Left cardiac atrium (tissue), 4 donors: ENCODE measurements at regions not wholly inside any gene's neighbourhood (a gene's known extent, or its start where the extent isn't known, plus 50 kb on each side); places are given as distances from the start of the nearest gene placed in this dataset.

ENCODE experiments used
- ATAC-seq, 2 donors: fragments of 200-7000 bp; cut with Tn5 transposase; one replicate each; pipeline ENCODE4 v1.9.1; 2020; ENCODE audit warnings: mild to moderate bottlenecking in 2 of 2, moderate library complexity in 2 of 2
- DNase-seq: peaks from one replicate; pipeline ENCODE4 v3.0.0-alpha.2; 2020
- intact Hi-C, 2 donors: fragments of 100-400 bp; cut with DNase I; formaldehyde crosslinking; loops; one replicate each; pipeline versions ENCODE4 v1.14.1 to v1.15.1; 2022 to 2023
- donor health status: DM: no; HTN: yes; CAD: no.
- donor health status: DM: no; HTN: yes; CAD: no; lungs with severe emphysema.
- donor health status: DM: yes; HTN: yes; CAD: no.
- donor health status: Dilated cardiomyopathy.

- no peak for DNase-seq
- no peak for ATAC-seq
- intact Hi-C loops, result no loop called here
These were observed 427.5 kb downstream of the CHL1 start for GRCh38 chr3:623914-624545.

DNA sequence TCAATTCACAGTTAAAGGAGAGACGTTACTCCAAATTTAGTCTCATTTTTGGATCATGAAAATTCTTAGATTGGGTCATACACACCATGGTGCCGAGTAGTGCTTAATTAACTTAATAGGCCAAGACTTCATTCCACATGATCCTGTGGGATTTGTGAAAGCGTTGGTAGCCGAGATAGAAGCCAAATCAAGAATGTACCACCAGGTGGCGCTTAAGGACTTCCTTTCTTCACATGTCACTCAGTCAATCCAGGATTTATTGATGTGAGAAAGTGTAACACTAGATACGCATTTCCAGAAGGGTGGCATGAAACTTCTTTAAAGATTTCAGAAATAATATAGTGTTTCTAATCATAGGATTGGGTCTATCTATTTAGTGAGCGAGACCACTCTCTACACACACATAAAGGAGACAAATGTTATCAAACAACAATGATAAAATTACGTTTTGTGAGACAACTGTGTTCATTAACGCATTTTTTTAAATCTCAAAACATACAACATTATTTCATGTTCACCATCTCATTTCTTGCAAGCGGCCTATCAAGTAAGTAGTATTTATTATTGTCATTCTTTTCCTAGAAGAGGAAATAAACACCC lies 436.1 kb downstream of the CHL1 start:
- intact Hi-C loops, result no loop called here
- DNase-seq (peak; percentile 23), ATAC-seq (no peak)

GRCh38 chr3:634511-634910 lies 437.9 kb downstream of the CHL1 start:
- ATAC-seq, result no peak
- DNase-seq, result no peak

DNA sequence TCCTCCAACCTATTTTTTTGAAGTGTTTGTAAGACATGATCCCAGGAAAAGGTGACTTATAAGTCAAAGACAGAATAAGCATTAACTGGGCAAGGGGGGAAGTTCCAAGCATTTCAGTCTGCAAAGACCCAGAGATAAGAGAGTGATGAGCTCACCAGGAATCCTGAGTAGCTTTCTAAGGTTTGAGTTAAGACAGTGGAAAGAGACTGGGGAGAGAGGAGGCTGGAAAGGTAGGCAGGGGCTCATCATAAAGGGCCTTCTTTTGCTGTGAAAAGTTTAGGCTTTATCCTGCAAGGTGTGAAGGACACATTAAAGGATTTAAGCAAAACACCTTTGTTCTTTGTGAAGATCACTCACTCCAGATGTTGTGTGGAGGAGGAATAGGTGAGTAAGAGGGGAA lies 438.8 kb downstream of the CHL1 start:
- DNase-seq (no peak), ATAC-seq (no peak)
- intact Hi-C loops, result no loop called here

More at GRCh38 chr3:634511-634910, 437.9 kb downstream of the CHL1 start:
- intact Hi-C loops, result no loop called here

- ATAC-seq, result no peak
- intact Hi-C loops, result no loop called here
These were observed 446.8 kb downstream of the CHL1 start for GRCh38 chr3:643376-643775.

GRCh38 chr3:655824-656223 lies 437.0 kb upstream of the CNTN6 start:
- intact Hi-C loops, result no loop called here
- no peak for DNase-seq
- no peak for ATAC-seq

More at GRCh38 chr3:643376-643775, 446.8 kb downstream of the CHL1 start:
- DNase-seq, result no peak

DNA sequence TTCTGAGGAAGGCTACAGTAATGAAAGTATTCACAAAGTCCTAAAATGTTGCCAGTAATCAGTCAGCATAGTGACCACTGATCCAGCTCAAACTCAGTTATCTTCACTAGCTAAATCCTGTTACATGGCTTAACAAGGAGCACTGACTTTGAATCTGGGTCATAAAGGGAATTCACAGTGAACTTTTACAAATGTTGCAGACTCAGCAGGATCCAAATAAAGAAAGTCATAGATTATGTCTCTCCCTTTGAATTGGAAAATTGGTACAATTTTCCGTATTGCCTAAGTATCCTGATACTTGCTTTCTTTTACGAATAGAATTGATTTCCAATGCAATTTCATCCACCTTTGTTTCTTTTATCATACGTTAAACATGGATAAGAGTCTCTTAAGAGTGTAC lies 431.5 kb upstream of the CNTN6 start:
- intact Hi-C loops, result no loop called here
- ATAC-seq (no peak), DNase-seq (no peak)

DNA sequence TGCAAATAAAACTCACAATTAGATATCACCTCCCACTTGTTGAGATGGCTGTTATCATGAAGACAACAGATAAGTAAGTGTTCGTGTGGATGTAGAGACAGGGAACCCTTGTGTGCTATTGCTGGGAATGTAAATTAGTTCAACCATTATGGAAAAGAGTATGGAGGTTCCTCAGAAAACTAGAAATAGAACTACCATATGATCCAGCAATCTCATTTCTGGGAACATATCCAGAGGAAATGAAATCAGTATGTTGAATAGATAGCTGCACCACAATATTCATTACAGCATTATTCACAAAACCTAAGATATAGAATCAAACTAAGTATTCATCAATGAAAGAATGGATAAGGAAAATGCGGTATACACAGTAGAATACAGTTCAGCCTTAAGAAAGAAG lies 418.7 kb upstream of the CNTN6 start:
- no peak for ATAC-seq
- intact Hi-C loops, result no loop called here
- no peak for DNase-seq

GRCh38 chr3:675846-676245 lies 417.0 kb upstream of the CNTN6 start:
- intact Hi-C loops, result no loop called here
- no peak for ATAC-seq
- DNase-seq, result no peak

DNA sequence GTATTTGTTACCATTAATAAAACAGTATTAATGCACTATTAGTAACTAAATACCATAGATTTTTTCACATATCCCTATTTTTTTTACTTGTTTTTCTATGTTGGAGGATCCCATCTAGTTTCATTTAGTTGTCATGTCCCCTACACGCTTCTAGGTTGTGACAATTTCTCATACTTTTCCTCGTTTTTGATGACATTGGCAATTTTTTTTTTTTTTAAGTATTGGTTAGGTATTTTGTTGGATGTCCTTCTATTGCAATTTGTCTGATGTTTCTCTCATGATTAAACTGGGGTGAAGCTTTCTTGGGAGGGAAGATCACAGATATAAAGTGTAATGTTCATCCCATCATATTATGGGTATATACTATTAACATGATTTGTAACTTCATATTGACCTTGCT lies 409.1 kb upstream of the CNTN6 start:
- DNase-seq (no peak), ATAC-seq (no peak)
- intact Hi-C loops, result no loop called here

DNA sequence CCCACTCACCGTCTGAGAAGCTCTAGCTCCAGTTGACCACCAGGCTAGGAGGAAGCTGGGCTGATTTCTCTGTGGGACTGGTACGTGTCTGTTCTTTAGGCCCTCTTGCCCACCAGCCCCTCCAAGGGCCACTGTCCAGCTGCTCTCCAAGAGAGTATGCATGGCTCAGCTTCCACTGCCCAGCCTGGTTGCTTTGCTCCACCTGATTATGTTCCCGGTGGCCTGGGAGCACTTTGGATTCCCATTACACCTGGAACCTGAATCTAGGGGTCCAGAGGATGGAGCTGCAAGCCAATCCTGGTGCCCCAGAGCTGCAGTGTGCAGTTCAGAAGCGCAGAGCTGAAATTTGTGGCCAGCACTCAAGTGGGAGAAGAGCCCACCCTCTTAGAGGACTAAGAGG lies 402.1 kb upstream of the CNTN6 start:
- no peak for DNase-seq
- no peak for ATAC-seq
- intact Hi-C loops, result no loop called here

- intact Hi-C loops, result no loop called here
- DNase-seq (no peak), ATAC-seq (no peak)
These were observed 392.3 kb upstream of the CNTN6 start for GRCh38 chr3:700514-700913.

DNA sequence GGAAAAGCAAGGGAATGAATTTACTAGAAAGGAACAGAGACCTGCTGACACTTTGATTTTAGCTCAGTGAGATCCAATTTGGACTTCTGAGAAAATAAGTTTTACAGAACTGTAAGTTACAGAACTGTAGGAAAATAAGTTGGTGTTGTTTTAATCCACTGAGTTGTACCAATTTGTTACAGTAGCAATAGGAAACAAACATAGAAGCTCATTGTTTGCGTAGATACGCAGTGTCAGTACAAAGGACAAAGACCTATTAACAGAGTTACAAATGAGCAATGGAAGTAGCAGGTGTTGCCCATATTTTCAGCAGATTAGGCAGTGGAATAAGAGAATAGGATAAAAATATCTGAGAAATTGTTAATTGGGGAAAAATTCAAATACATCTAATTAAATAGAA lies 385.8 kb upstream of the CNTN6 start:
- intact Hi-C loops, result no loop called here

DNA sequence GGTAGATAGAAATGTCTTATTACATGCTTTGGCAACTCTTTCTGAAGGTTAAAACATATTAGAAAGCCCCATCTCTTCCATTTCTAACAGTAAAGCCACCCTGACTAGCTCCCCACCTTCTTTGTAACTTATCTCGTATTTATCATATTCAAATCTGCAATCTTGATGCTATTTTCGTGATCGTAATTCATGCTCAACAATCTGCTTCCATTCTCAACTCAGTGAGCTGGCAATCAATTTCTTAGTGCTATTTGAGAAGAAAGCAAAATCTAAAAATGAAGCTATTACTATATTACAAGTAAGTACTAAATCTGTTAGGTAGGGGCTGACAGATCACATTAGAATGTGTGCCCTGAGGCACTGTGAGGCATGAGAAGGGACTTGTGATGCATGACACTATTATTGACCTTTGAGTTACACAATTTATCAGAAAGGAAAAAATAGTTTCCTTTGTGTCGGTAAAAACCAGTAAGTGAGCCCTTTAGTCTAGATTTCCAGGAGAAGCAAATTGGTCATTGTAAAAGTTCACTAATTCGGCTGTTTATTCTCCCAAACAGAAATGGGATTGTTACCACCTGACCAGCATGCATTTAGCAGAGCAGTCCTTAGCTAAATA lies 379.7 kb upstream of the CNTN6 start:
- intact Hi-C loops, result no loop called here
- ATAC-seq (no peak), DNase-seq (no peak)

More for the DNA sequence above, 385.8 kb upstream of the CNTN6 start:
- ATAC-seq, result no peak
- DNase-seq, result no peak

DNA sequence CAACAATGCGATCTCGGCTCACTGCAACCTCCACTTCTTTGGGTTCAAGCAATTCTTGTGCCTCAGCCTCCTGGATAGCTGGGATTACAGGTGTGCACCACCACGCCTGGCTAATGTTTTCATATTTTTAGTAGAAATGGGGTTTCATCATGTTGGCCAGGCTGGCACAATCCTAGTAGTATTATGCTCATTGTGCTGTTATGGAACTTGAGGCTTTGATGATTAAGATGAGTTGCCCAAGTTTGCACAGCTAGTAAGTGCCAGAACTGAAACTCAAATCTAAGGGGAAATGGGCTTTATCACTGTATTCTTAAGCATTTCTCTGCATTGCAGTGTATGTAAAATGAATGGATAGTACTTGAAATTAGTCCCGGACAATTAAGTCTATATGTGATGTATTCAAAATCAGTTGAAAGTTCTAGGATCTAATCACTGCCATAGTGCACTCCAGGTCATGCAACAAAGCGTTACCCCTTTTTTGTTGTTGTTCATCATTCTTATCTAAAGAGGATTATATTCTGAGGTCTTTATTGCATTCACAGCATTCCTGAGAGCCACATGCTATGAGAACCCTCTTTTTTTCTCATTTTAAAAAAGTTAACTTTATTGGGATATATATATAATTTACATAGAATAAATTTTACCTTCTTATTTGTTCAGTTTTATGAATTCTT lies 378.7 kb upstream of the CNTN6 start:
- no peak for DNase-seq
- intact Hi-C loops, result no loop called here
- ATAC-seq, result no peak

DNA sequence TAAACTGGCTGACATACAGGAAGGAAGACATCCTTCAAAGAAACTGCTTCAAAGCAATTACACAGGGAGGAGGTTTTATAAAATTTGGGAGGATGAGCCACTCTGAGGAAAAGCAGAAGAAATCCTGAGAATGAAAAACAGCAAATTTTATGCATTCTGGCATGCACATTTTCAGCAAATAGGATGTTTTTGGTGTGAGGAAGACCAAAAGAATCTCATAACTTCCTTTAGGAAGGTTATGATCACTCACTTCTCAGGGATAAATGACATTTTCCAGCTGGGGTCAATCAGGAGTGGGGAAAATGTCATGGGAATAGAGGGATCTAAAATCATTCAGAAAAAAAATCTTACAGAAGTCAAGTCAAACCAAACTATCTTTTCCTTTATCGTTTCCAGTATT lies 371.7 kb upstream of the CNTN6 start:
- intact Hi-C loops, result no loop called here
- no peak for ATAC-seq
- no peak for DNase-seq

DNA sequence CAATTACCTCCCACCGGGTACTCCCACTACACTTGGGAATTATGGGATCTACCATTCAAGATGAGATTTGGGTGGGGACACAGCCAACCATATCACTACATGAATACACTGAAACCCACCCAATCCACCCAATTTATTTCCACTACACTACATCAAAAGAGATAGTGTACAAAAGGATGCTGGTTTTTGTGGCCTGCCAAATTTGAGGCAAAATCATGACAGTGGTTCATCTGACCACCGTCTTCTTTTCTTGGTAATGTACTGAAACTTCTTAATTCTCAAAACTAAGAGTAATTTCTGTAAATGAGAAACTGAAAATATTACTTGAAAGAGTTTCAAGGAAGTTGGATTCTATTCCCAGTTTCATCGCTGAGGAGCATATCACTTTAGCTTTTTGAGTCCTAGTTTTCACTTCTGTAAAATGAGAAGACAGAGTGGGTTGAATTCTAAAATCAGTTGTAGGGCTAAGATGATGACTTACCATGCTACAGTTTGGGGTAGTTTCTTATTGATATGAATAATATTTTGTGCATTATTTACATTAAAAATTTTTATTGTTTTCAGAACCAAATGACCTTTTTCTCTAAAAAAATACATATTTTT lies 360.4 kb upstream of the CNTN6 start:
- no peak for ATAC-seq
- intact Hi-C loops, result no loop called here
- no peak for DNase-seq

DNA sequence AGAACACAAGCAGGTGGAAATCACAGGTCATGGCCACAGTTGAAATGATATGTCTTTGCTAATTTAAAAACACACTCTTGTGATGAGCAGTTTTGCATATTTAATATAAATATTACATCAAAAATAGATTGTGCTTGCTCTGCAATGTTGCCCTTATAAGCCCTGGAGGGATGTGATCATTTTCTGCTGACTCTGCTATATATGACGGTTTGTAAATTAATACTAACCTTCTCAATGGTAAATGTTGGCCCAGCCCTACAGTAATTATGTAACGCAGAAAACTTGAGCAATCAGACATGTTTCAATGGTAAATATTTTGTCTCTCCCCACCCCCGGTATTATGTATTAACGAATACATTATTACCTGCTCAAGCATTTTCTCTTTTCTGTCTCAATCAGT lies 359.5 kb upstream of the CNTN6 start:
- no peak for DNase-seq
- intact Hi-C loops, result no loop called here
- no peak for ATAC-seq

DNA sequence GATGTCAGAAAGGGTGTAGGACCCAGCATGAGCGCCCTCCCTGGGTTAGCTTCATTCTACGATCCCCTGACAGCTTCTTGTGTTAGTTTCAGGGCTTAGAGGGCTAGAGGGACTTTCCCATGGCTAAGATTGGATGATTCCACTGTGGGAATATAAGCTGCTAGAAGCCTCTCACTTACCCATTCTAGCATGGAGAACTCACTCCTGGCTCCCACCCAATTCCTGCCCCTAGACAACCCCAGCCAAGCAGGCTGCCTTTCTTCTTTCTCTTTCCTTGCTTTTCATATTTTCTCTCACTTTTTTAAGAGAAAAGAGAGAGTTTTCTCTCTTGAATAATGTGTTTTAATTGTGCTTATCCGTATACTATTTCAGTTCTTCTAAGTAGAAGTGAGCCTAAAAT lies 335.1 kb upstream of the CNTN6 start:
- DNase-seq (no peak), ATAC-seq (no peak)

GRCh38 chr3:759106-759505 lies 333.7 kb upstream of the CNTN6 start:
- DNase-seq (no peak), ATAC-seq (no peak)
- intact Hi-C loops, result no loop called here

More for the DNA sequence above, 335.1 kb upstream of the CNTN6 start:
- intact Hi-C loops, result no loop called here
